GM18861 (cell line): ENCODE measurements at regions not wholly inside any gene's neighbourhood (a gene's known extent, or its start where the extent isn't known, plus 50 kb on each side); places are given as distances from the start of the nearest gene placed in this dataset.
"Not testable (repeated sequence)": the region's sequence is repeated elsewhere in the genome, so short reads cannot be mapped to it uniquely, and the experiment has no call there.

Experiments
- ATAC-seq: cut with Tn5 transposase; IDR thresholded peaks from one replicate; pipeline ENCODE4 v1.9.1; 2021; ENCODE audit not compliant: unreplicated experiment

DNA sequence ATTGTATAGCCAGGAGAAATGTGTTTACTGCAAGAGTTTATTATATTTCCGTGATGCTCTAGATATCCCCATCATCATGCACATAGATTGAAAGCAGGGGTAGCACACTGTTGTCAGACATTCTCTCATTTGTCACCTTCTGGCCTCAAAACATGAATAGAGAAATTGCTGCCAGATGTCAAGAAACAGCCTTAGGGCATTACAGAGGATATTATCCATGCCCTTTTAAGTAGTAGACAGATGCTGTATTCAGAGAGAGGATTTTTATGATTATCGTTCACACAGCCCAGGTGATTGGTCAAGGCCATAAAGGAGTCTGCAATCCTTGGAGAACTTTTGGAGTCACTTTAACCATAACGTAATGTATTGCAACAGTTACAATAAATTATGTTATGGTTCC, 1961.5 kb upstream of the TENM3 start:
- ATAC-seq: no peak

DNA sequence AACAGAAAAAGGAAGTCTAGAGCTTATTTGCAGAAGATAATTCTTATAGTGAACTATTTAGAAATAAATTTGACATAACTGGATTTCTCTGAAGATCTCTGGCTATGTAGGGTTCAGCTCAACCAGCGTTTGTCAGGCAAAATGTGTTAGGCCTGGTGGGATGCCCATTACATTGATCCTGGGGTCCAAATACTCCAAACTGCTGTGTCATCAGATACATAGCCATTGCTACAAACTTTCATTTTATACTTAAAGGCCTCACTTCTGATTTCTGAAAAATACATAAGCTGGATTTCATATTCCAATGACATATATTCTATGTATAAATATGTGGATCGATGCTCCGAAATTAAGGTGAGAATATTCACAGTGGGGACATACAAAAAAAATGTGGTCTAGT, 1958.9 kb upstream of the TENM3 start:
- ATAC-seq: no peak

DNA sequence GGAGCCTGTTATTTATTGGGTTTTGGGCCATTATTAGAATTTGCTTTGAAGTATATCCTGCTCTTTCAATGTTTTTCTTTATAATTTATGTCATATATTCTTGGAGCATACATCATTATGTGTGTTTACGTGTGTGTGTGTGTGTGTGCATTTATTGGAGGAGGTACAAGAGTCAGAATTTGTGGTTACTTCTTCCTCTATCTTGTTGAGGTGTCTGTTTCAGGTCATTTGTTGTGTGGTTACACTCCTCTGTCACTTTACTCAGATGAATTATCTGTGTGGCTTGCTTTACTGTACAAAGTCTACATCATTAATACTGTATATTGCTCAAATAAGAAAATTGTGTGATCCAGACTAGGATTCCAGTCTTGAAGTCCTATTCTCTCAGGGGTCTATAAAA, 1957.4 kb upstream of the TENM3 start:
- no peak for ATAC-seq

DNA sequence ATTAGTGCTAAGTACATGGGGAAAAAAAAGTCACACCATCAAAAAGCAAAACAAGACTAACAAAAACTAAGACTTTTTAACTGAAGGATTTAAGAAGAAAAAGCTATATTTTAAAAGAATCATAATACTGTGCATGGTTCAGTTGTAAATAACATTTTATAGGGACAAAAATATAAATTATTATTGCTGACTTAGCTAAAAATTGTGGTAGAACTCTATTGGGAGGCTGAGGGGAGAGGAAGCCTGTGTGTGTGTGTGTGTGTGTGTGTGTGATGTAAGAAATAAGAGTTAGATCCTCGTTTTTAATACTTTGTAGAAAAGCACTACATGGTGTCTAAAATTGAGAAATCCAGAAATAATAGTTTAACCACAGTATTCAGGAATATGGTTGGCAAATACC, 1950.9 kb upstream of the TENM3 start:
- ATAC-seq: no peak

DNA sequence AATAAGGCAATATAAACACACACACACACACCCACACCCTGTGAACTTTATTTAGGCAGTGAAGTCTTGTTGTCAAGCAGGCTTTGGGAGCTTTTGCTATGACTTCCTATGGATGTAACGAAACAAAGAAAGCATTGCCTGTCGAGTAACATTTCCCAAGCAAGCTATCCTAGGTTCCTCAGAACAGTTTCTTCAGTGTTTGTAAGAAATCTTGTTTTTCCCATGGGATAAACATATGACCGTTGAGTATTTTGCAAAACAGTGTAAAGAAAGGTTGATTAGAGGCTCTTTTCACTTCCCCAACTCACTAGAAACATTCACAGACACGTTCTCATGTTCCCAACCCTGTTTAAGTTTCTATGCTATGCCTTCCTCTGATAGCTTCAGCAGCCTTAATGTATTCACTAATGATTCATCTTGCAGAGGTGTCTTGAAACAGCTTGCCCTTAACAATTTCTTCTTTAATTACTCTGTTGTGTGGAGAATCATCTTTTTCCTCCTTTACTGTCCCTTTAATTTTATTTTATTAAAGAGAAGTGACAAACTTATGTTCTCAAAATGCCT, 1947.1 kb upstream of the TENM3 start:
- ATAC-seq: no peak

DNA sequence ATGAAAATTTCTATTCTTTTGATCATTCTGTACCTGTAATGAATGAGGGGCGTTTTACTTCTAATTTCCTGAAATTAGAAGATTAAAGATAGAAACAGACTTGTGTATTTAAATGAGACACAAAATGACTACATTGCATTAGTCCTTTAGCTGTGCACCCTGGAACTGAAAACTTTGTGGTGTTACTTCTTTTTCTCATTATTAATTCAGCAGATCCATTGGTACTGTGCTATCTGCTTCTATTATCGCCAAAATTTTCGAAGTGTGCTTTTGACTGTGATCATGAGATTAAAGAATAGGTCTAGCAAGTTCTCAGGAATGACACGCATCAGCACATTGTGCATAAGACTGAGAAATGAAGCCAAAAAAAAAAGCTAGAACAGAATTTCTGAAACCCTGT, 1938.9 kb upstream of the TENM3 start:
- no peak for ATAC-seq

DNA sequence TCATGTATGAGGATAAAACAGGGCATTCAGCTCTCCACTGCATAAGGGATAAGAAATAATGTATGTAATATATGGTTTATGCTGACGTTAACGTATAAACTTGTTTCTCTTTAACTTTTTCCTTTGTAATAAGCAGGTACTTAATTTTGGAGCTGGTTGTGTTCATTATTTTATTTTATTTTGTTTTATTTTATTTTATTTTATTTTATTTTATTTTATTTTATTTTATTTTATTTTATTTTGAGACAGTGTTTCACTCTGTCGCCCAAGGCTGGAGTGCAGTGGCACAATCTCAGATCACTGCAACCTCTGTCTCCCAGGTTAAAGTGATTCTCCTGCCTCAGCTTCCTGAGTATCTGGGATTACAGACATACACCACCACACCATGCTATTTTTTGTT, 1932.6 kb upstream of the TENM3 start:
- no peak for ATAC-seq

DNA sequence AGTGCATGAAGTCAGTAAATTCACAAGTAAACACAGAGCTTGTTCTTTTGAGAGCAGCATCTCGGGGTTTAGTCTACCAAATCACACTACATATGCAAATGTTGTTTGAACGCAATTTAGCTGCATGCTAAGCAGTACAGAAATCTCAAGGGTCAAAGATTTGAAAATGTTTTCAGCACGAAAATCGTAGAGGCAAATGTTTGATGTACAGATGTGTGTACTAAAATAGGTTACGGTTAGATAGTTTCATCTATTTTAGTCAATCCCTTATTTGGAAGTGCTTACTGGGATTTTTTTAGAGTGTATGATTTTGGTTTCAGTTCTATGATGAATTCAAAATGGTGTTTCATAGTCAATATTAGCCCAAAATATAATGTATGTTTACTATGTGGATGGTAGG, 1928.2 kb upstream of the TENM3 start:
- ATAC-seq: peak; percentile 51

DNA sequence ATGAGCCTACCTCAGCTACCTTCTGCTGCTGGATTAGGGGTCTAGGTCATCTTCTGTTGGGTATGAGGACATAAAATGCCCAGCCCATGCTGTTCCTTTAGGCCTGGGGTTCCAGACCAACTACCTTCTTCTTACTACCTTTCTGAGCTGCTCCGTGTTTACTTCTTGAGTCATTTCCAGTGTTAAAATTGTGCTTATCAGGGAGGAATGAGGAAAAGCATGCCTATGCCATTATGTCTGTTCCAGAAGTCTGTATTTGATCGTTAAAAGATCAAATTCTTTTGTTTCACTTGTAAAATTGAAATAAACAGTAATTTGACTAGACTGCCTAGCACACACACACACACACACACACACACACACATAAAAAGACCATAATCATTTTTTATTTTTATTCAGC, 1912.7 kb upstream of the TENM3 start:
- ATAC-seq: no peak

DNA sequence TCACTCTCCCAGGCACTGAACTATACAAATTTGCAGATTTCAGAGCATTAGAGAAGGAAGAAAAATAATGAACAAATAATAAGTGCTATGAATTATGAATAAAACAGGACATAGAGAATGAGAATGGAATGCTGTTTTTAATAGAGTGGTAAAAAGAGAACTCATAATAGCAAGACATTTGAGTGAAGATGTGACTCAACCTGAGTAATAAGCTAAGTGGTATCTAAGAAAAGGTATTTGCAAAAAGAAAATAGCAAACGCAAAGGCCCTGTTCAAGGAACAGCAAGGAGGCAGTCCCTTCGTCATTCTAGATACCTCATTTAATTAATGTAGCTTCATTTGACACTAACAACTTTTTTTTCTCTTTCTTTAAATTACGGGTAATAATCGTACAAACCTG, 1910.0 kb upstream of the TENM3 start:
- no peak for ATAC-seq

DNA sequence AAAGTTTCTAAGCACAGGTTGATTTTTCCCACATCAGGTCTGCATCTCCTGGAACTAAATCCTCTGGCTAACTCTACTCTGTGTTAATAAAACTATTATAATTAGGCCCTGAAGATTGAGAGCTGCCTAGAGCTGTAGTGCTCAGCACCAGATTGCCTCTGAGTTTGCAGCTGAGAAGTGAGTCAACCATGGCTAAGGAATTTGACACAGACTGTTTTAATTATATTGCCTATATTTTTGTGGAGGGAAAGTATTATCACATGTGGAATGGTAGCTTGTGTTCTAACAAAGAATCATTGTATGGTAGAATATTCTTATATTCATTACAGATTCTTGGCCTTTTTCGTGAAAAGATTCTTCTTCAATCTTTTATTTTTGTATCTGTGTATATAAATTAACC, 1907.6 kb upstream of the TENM3 start:
- ATAC-seq: no peak

DNA sequence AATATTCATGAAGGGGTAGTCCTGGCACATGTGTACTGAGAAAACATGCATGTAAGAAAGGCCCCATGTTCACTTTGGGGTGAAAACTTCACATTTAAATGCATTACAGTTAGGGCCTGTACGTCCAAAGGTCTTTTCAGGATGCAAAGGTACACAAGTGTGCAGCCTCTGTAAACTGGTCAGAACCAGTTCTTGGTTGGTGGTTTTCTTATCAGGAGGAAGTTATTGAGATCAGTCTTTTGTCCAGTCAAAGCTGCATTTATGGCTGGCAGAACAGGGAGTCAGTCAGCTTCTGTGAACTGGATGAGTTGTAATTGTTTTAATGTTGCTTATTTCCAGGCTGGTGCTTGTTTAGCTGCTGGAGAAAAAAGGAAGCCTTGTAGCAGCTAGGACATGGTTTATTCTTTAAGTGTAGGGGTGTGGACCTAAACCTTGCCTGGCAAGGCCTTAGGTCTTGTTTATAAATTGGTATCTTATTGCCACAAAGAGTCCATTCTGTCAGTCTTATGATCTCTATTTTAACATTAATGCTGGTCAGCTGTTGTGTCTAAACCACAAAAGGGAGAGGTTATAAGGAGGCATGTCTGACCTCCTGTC, 1906.6 kb upstream of the TENM3 start:
- no peak for ATAC-seq

DNA sequence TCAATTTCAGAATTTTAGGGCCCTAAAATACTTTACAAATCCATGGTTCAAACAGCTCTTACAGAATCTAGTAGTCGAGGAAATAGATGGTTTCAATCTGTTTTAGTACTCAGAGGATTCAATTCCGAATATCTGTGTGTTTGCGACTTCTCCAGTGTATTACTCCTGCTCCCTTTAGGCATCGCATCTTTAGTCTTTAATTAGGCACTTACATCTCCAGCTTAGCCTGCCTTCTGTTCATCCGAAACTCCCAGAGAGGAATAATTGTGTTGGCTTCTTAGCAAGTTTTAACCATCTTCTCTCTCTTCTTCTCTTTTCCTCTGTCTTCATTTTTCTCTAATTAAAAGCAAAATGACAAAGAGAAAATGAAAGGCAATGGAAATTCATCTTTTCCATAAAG, 1901.3 kb upstream of the TENM3 start:
- no peak for ATAC-seq

DNA sequence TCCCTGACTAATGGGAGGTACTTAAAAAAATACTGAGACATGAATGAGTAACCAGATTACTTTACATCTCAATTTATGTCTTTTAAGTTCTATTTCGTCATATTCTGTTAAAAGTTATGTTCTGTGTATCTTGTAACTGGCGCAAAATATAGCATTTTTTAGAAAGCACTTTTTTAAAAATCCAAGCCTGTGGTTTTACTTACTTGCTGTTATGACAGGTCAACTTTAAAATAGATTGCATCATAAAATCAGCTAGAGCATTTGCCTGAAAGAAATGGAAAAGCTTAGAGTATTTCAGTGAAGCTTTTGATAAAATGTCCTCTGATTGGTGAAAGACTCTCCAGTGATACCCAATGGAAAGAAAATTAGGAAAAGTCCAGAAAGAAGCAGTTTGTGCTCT, 1892.3 kb upstream of the TENM3 start:
- ATAC-seq: no peak

DNA sequence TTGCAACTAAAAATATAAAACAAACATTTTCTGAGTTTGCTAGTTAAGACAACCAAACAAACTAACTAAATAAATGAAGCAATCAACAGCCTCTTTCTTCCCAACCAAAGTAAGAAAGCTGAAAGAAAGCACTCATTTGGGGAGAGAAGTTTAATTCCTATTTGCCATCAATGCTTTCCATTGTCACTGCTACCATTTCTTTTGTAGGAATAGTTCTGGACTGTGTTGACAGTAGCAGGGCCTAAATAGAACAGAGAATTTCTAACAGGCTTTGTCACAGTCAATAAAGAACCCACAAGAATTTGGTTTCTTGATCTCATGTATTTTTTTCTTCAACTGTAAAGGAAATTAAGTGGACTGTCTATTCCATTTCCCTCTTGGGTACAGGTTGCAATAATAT, 1886.4 kb upstream of the TENM3 start:
- ATAC-seq: no peak

DNA sequence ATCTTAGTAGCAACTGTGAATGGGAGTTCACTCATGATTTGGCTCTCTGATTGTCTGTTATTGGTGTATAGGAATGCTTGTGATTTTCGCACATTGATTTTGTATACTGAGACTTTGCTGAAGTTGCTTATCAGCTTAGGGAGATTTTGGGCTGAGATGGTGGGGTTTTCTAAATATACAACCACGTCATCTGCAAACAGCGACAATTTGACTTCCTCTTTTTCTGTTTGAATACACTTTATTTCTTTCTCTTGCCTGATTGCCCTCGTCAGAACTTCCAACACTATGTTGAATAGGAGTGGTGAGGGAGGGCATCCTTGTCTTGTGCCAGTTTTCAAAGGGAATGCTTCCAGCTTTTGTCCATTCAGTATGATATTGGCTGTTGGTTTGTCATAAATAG, 1883.1 kb upstream of the TENM3 start:
- not testable (repeated sequence) for ATAC-seq

DNA sequence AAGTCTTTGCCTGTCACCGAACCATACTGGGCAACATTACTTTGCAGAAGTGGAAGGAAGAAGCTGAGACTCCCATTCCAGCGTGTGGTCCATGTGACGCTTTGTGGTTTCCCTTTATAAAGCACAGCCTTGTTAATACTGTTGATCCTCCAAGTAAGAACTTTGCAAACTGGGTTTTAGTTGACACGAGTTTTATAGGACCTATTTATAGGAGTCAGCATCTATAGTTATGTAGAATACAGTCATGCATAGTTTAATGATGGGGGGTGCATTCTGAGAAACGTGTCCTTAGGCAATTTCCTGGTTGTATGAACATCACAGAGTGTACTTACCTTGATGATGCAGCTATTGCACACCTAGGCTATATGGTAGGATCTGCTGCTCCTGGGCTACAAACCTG, 1879.4 kb upstream of the TENM3 start:
- ATAC-seq: no peak

DNA sequence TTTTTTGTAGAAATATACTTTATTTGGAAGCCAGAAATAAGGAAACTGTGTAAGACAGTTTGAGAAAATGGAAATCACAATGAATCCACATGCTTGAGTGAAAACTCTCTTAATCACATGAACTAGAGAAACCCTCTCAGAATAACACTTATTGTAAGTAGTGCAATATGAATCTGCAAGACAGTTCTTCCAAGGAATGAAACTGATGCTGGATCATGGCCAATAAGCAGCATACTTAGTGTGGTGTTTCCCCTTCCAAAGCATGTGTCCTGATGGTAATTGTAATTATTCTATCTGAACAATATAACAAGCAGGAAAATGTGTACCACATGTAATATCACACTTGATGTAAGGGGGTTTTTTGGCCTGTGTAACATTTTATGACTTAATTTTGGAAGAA, 1870.5 kb upstream of the TENM3 start:
- no peak for ATAC-seq

DNA sequence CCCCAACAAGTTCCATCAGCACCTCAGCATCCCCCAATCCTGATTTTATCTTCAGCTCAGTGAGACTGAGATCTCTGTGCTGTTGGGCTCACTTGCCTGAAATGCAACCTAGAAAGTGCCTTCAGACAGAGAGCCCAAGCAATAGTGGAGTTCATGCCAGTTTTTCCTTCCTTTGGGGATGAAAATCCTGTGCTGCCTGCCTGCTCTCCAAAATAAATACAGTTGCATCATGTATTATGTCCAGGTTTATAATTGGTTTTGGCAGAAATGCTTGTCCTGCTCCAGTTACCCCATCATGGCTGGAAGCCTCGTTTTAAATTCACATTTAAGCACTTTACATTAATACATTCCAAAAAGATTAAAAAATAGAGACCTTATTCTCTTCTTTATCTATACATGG, 1865.5 kb upstream of the TENM3 start:
- no peak for ATAC-seq

DNA sequence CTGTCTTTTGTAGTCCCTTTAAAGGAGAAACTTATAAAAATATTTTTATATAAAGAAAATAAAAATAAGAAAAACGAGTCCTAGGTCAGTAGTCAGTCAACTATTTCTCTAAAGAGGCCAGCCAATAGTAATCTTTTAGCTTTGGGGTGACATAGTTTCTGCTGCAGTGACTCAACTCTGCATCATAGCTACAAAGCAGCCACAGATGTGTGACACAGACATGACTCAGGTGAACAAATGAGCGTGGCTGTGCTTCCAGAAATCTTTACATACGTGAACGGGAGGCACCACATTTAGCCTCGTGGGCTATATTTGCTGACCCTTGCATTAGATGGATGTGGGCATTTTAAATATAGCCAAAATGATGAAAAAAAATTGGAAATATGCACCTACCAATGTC, 1862.5 kb upstream of the TENM3 start:
- no peak for ATAC-seq

DNA sequence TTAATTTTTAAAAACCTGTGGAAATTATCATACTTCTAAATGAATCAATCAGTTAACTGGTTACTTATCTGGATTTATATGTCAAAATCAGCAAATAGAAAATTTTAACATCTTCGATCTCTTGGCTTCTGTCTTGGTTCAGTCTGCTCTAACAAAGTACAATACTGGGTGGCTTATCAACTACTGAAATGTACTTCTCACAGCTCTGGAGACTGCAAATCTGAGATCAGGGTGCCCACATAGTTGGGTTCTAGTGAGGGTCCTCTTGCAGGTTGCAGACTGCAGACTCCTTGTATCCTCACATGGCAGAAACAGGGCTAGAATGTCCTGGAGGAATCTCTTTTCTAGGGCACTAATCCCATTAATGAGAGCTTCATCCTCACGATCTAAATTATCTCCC, 1851.6 kb upstream of the TENM3 start:
- no peak for ATAC-seq

DNA sequence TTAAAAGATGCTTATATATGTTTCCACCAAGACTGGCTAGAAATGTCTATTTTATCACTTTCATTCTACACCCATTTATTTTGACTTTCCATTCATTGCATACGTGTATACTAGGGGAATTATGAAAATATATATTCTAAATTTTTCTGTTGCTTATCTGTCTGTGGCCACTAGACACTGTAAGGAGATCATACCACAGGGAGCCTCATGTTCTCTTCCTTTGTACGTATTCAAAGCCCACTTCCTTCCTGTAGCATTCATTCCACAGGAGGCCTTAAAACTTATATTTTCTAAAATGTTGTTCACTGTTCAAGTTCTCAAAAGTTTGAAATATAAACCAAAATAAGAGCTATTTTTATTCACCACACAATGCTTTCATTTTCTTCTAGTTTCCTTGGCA, 1848.9 kb upstream of the TENM3 start:
- ATAC-seq: no peak

DNA sequence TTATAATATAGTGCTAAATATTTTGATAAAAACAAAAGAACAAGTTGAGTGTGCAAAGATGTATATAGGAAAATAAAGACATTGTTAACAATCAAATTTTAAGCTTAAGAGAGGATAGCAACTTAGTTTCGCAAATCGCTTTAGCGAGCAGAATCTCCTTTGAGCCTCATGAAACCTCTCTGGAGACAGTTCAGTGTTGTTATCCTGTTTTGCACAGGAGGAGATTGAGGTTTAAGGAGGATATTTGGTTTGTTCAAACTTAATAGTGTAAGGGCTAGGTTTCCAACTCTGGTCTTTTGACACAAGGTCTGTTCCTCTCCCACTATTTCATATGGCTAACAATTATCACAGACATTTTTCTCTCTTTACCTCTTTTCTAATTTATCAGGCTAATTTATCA, 1848.5 kb upstream of the TENM3 start:
- ATAC-seq: no peak

DNA sequence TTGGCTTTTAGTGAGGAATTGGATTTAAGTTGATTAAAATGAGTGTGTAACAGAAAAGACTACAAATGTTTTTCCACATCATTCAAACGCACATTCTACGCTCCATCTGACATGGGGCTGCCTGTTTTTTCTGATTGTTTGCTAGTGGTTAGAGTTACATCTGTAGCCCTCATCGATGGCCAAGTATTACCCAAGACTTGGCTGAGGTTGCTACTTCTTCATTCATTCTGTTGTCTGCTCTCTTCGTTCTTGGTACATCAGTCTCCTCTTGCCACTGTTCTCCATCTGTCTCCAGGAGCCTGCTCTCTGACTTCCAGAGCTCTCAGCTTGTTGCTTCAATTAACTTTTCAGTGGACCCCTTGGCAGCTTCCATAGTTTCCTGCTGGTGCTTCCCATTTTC, 1844.6 kb upstream of the TENM3 start:
- ATAC-seq: no peak
